ENCODE measurements at regions not wholly inside any gene's neighbourhood (a gene's known extent, or its start where the extent isn't known, plus 50 kb on each side); places are given as distances from the start of the nearest gene placed in this dataset.

- no peak for TF ChIP-seq POLR2A (IDR thresholded peaks at IDR 0.05; ENCODE audit: low read length)
- TF ChIP-seq GATA1 (IDR thresholded peaks at IDR 0.05; ENCODE audit: low read depth, low read length), result no peak
These were observed 136.7 kb downstream of the ADSS2 start for GRCh38 chr1:244314921-244315559.

Data from erythroblast (primary cell).